Activated T-helper 9 cell treated with anti-CD3 and anti-CD28 coated beads, Interleukin-2, amount 50 U/mL, for 16 hours (primary cell): ENCODE measurements at regions not wholly inside any gene's neighbourhood (a gene's known extent, or its start where the extent isn't known, plus 50 kb on each side); places are given as distances from the start of the nearest gene placed in this dataset.
A peak's percentile ranks its signal among the peaks of the same experiment; 100 is the strongest.

Experiments
- DNase-seq: peaks from one replicate; pipeline ENCODE4 v3.0.0-alpha.2; 2020; ENCODE audit warnings: low read depth

DNA sequence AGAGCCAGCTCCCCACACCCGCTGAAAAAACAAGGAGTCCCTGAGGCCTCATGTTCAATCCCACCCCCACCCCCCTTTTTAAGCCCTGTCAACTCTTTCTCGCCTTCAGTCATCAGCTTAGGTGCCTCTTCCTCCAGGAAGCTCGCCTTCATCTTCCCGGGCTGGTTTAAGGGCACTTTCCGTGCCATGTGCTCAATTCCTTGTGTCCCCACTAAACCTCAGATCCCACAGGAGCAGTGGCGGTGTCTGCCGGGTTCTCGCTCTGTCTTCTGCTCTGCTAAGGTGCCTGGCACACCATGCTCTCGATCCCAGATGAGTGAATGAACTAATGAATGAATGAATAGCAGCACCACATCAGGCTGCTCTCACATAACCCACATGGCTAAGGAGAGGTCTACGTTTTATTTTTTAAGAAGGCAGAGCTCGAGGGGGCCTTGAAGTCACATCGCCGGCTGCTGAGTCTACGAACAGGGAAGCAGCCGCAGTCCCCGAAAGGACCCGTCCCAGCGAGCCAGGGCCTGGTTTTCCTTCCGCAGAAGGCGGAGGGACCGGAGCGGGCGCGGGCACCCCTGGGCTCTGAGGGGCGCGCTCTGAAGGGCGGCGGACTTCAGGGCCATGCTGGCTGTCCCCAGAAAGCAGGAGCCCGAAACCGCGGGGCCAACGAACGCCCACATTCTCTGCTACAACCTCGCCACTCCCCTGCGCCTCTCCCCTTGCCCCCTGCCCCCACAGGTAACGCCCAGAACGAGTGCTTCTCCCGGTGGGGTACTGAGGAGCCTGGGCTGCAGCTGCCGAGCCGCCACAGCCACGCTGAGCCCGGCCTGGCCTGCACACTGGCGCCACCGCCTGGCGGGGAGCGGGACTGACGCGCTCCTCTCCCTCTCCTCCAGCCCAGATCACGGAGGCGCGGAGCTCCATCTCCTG, 73.4 kb upstream of the KCNMA1 start:
- peak; percentile 55 for DNase-seq

DNA sequence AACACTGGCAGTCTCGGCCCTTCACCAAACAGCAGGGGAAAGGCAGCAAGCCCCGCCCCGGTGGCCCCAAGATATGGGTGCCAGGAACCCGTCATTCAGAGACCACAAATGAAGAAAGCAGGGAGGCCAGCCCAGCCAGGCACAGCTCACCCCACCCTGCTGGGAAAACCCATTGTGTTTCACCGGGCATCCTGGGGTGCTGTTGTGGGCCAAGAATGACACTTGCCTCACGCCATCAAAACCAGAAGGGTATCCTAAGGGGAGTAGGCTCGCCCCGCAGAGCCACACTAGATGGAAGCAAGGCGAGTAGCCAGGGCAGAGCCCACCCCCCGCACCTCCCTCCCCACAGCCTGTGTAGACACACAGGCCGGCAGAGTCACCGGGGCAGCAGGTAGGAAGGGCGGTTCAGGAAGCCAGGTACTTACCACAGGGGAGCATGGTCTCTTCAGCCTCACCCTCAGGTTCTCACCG, 72.5 kb upstream of the KCNMA1 start:
- no peak for DNase-seq

DNA sequence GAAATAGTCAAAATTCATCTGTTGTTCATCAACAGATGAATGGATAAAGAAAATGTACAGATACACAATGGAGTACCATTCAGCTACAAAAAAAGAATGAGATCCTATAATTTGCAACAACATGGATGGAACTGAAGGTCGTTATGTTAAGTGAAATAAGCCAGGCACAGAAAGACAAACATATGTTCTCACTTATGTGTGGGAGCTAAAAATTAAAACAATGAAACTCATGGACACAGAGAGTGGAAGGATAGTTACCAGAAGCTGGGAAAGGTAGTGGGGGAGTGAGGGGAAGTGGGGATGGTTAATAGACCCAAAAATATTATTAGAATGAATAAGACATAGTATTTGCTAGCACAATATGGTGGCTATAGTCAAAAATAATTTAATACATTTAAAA, 70.0 kb upstream of the KCNMA1 start:
- no peak for DNase-seq

DNA sequence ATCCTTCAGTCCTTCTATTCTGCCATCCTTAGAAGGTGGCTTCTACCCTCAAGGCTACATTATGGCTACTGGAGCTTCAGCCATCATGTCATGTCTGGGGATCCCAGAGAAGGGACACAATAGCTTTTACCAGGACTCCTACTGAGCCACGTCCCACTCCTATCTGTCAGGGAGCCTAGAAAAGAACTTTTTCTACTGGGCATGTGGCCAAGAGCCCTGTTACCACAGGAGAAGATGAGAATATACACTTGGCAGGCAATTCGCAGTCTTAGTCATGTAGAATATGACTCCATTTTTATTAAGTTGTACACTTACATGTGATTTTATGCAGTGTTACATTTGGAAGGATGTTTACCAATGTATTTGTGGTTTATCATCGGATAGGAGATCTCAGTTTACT, 64.6 kb upstream of the KCNMA1 start:
- no peak for DNase-seq

DNA sequence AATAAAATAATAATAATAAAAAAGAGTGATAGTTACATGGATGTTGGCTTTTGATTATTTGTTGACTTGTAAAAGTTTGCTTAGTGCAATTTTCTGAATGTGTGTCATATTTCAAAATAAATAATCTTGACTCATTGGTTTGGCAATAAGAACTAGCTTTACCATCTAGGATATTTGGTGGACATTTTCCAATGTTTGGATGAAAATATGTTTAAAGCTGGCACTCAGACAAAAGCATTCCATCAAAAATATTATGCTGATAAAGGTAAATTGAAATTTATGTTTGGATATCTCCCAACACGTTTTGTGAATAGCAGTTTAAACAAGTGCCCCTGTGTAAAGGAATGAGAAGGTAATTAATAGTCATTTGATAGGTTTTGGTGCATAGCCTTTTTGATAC, 62.5 kb upstream of the KCNMA1 start:
- no peak for DNase-seq

DNA sequence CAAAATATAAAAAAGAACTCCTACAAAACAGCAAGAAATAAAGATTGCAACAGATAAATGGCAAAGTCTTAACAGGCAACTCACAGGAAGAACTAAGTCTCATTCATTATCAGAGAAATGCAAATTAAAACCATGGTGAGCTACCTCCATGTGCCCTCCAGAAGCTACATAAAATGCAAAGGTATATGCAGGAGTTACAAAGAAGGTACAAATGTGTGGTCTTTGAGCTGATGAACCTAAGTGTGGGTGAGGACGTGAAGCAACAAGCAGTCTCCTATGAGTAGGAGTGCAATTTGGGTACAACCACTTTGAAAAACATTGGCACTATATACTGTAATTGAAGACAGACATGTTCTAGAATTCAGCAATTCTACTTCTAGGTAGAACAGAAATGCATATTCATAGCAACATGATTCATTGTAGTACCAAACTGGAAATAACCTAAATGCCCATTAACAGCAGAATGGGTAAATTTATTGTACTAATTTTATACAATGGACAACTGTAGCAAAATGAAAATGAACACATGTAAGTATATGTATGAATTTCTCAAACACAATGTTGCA, 61.6 kb upstream of the KCNMA1 start:
- DNase-seq, result no peak

DNA sequence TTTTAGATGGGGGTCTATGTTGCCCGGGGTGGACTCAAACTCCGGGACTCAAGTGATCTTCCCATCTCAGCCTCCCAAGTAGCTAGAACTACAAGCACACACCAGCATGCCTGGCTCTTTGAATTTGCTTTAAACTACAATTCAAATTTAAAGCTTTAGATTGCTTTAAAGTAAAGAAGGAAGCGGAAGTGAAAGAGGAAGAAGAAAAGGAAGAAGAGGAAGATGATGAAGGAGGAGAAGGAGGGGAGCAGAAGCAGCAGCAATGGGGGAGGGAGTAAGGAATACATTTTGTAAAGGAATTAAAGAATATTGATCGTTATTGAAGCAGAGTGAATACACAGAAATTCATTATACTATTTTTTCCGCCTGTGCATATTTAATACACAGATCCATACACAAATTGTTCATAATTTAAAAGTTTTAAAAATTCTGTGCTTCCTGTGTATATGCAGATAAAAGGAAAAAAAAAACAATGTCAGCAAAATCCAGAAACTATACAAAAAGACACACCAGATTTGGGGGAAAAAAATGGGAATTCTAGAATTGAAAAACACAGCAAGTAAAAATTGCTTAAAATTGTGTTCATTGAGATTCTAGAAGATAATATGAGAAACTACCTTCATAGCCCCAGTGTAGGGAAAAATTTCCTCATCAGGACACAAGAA, 60.8 kb upstream of the KCNMA1 start:
- no peak for DNase-seq

DNA sequence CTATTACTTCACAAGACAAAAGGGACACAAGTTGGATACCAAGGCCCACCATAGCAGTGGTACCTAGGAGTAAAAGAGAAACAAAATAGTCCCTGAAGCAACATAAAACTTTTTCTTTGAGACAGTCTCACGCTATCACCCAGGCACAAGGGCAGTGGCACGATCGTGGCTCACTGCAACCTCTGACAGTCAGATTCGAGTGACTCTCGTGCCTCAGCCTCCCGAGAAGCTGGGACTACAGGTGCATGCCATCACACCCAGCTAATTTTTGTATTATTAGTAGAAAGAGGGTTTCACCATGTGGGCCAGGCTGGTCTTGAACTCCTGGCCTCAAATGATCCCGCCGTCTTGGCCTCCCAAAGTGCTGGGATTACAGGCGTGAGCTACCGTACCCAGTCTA, 59.0 kb upstream of the KCNMA1 start:
- no peak for DNase-seq

DNA sequence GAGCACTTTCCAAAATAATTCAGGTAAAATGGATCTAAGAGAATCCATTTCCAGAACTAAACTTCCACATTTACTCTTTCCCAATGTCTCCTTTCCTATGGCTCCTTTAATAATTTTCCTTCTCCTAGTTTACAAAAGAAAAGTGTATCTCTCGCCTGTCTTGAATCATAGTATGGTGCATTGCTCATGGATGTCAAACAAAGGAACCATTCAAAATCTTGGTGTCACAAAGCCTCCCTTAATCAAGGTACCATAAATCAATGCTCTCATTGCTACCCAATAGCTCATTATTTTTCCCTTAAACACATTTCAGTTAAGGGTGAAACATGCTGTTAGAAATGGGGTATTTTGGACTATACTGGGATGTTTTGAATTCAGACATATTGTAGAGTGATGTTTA, 57.6 kb upstream of the KCNMA1 start:
- DNase-seq, result no peak

DNA sequence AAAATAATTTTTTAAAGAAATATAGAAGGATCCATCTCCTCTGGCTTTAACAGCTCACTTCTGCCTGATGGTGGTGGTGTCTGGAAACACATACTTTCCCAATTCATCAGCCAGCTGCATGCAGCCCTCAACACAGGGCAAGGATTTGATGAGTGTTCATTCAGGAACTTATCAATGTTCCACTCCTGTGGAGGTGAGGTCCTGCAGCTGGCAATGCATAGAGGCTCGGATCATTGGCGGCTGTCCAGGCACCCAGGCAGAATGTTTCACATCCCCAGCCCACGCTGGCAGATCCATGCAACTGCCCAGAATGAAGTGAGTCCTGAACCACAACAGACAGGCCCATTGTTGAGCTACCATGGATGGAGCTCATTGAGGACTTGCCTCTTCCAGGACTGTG, 55.2 kb upstream of the KCNMA1 start:
- DNase-seq, result no peak

DNA sequence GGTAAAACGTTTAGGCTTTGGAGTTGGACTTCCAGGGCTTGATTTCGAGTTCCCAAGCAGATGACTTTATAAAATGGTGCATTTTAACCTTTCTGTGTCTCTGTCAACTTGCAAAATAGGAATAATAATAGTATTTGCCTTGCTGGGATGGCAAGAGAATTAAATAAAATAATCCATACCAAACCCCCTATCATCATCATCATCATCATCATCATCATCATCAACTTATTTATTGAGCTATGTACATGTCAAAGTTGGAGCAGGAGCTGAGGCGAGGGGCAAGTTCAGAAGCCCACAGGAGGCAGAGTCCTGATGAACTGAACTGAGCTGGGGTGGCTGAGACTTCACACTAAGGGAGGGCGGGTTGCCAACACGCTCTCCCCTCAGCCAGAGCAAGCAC, 51.7 kb upstream of the KCNMA1 start:
- no peak for DNase-seq

DNA sequence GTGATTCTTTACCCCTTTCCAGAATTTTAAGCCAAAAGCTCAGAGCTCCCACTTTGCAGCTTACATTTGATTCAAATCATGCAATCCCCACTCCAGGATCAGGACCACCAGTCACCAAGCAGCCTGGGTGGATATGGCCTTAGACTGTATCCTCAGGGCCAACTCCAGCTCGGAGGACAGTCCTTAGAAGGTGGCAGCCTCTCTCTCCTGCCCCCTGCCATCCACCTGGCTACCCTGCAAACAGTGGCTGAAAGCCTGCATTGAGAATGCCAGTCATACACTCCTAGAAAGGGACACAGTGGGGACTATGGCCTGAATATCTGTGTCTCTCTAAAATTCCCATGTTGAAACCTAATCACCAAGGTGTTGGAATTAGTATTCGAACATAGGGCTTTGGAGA, 50.0 kb upstream of the KCNMA1 start:
- DNase-seq, result no peak
